HepG2 (cell line): ENCODE measurements at regions not wholly inside any gene's neighbourhood (a gene's known extent, or its start where the extent isn't known, plus 50 kb on each side); places are given as distances from the start of the nearest gene placed in this dataset.
A peak's percentile ranks its signal among the peaks of the same experiment; 100 is the strongest.

Source experiments
- ATAC-seq: fragments of 200-7000 bp; cut with Tn5 transposase; 3 replicates; pipeline ENCODE4 v1.9.1; 2020; ENCODE audit warnings: mild to moderate bottlenecking, moderate library complexity
- BruUV-seq: library from RNA; stranded (reverse); fragments of 400-500 nt; replicated peaks from 2 replicates; lab custom pipeline; 2021; lab: Mats Ljungman, UMichigan
- CTCF ChIA-PET: fragments of 300-600 bp; formaldehyde crosslinking; extraction: SDS; loops from one replicate; lab custom pipeline; 2021; ENCODE audit warnings: low total read pairs, inconsistent platforms, low intra/inter-chr PET ratio; lab: Yijun Ruan, JAX
- POLR2A ChIA-PET: fragments of 350-600 bp; sonication (Branson Sonifier 250); formaldehyde crosslinking; loops from one replicate; lab custom pipeline; 2020; ENCODE audit warnings: antibody characterized with exemption, inconsistent platforms; lab: Yijun Ruan, JAX
- DNase-seq: peaks from one replicate; pipeline ENCODE4 v3.0.0-alpha.2; 2015; ENCODE audit warnings: low spot score
- FAIRE-seq: peaks from 3 replicates; lab custom pipeline; 2011; peaks lifted over from hg19 to GRCh38; lab: Jason Lieb, UNC
- H2AFZ ChIP-seq: one replicate; pipeline ENCODE4 v1.6.1; 2011; ENCODE audit warnings: low read length, inconsistent platforms
- H3K27ac ChIP-seq: fragments of 300-600 bp; 3 replicates; pipeline ENCODE4 v1.8.0; 2011; ENCODE audit warnings: mixed run types, mild to moderate bottlenecking, mixed read lengths, low read length, inconsistent platforms; ENCODE audit not compliant: insufficient read depth; ENCODE audit errors: extremely low read length
- H3K27me3 ChIP-seq, 2 experiments: fragments of 200-600 bp in 1 of 2; 2 replicates in 1 of 2; 3 replicates in 1 of 2; pipeline versions ENCODE4 v1.6.0 to v1.8.0; 2011; ENCODE audit warnings: low read length in 2 of 2, mild to moderate bottlenecking in 2 of 2, moderate library complexity in 2 of 2, inconsistent platforms in 1 of 2; ENCODE audit not compliant: insufficient read depth in 2 of 2, control insufficient read depth in 1 of 2
- H3K36me3 ChIP-seq, 2 experiments: fragments of 200-600 bp in 1 of 2; replicated peaks in 1 of 2; 2 replicates in 1 of 2; 3 replicates in 1 of 2; pipeline versions ENCODE4 v1.5.1 to v1.8.0; 2011; ENCODE audit warnings: low read length in 2 of 2, inconsistent platforms in 1 of 2; ENCODE audit not compliant: insufficient read depth in 2 of 2, control insufficient read depth in 1 of 2
- H3K4me1 ChIP-seq: 2 replicates; pipeline ENCODE4 v1.5.1; 2012; ENCODE audit warnings: low read length, inconsistent platforms; ENCODE audit not compliant: insufficient read depth
- H3K4me2 ChIP-seq: 2 replicates; pipeline ENCODE4 v1.6.0; 2011; ENCODE audit warnings: low read depth, low read length, inconsistent platforms
- H3K4me3 ChIP-seq, 3 experiments: fragments of 200-600 bp in 1 of 3; sonication (generic), shearing (Covaris generic) in 1 of 3; replicated peaks in 1 of 3; 2 replicates each; pipeline ENCODE4 v1.5.1; 2011 to 2016; ENCODE audit warnings: low read length in 3 of 3, inconsistent platforms in 2 of 3, low read depth in 2 of 3, mild to moderate bottlenecking in 2 of 3, control low read depth in 1 of 3, mixed read lengths in 1 of 3; ENCODE audit not compliant: insufficient read depth in 1 of 3
- H3K79me2 ChIP-seq: one replicate; pipeline ENCODE4 v1.6.1; 2011; ENCODE audit warnings: low read length, inconsistent platforms; ENCODE audit not compliant: insufficient read depth
- H3K9ac ChIP-seq: 2 replicates; pipeline ENCODE4 v1.6.0; 2011; ENCODE audit warnings: mild to moderate bottlenecking, low read depth, low read length, inconsistent platforms; ENCODE audit not compliant: insufficient read depth
- H3K9me3 ChIP-seq: 2 replicates; pipeline ENCODE4 v1.5.1; 2012; ENCODE audit warnings: mild to moderate bottlenecking, low read length
- H4K20me1 ChIP-seq: 2 replicates; pipeline ENCODE4 v1.6.0; 2011; ENCODE audit warnings: inconsistent platforms, mild to moderate bottlenecking, low read length, moderate library complexity; ENCODE audit not compliant: insufficient read depth
- BCL6 ChIP-seq: IDR thresholded peaks from 2 replicates; pipeline ENCODE4 v1.6.1; 2016; ENCODE audit warnings: missing genetic modification reagents, missing compliant biosample characterization
- MEIS1 ChIP-seq: sonication (generic); formaldehyde crosslinking; IDR thresholded peaks from 2 replicates; pipeline ENCODE4 v1.9.0; 2021; ENCODE audit warnings: mild to moderate bottlenecking, missing genetic modification reagents, moderate library complexity, borderline replicate concordance
- PCBP2 ChIP-seq: fragments of 200-400 bp; formaldehyde crosslinking; optimal IDR thresholded peaks from 2 replicates; pipeline ENCODE3; 2018; ENCODE audit warnings: low read length, low read depth; ENCODE audit not compliant: poor library complexity, severe bottlenecking
- TBX2 ChIP-seq: sonication (generic); formaldehyde crosslinking; IDR thresholded peaks from 2 replicates; pipeline ENCODE4 v1.5.0; 2020; ENCODE audit warnings: missing genetic modification reagents, mild to moderate bottlenecking, borderline replicate concordance
- ZBTB42 ChIP-seq: sonication (generic); formaldehyde crosslinking; IDR thresholded peaks from 2 replicates; pipeline ENCODE4 v1.5.0; 2020; ENCODE audit warnings: mild to moderate bottlenecking, missing genetic modification reagents
- ZEB1 ChIP-seq: IDR thresholded peaks from 2 replicates; pipeline ENCODE4 v1.6.1; 2012; ENCODE audit warnings: mild to moderate bottlenecking, low read depth, inconsistent platforms; ENCODE audit not compliant: insufficient replicate concordance
- ZFP41 ChIP-seq: sonication (generic); formaldehyde crosslinking; IDR thresholded peaks from 2 replicates; pipeline ENCODE4 v1.4.0; 2020; ENCODE audit warnings: mild to moderate bottlenecking, missing genetic modification reagents, borderline replicate concordance
- ZMYM3 ChIP-seq: sonication (generic); formaldehyde crosslinking; IDR thresholded peaks from 2 replicates; pipeline ENCODE4 v1.5.1; 2020; ENCODE audit warnings: mild to moderate bottlenecking, missing genetic modification reagents
- ZNF724P ChIP-seq: sonication (generic); formaldehyde crosslinking; IDR thresholded peaks from 2 replicates; pipeline ENCODE4 v1.8.0; 2022; ENCODE audit warnings: missing genetic modification reagents, borderline replicate concordance
- WGBS: methylation state at CpG from one replicate; pipeline ENCODE4 v1.1.6; 2017; ENCODE audit warnings: low lambda C conversion rate; 5-methylcytosine and 5-hydroxymethylcytosine counted together
- in situ Hi-C: cut with HindIII; loops from 2 replicates; pipeline ENCODE4 v1.10.0; 2017; ENCODE audit warnings: low pct_unique_long_range_greater_than_20kb; ENCODE audit not compliant: extremely low pct_ligation_motif_present
- intact Hi-C: fragments of 100-400 bp; cut with micrococcal nuclease; formaldehyde crosslinking; loops from one replicate; pipeline ENCODE4 v1.10.0; 2022; ENCODE audit not compliant: unreplicated experiment
- TF ChIP-seq, protein P1 (sequence below): sonication (generic); formaldehyde crosslinking; IDR thresholded peaks from 2 replicates; pipeline ENCODE4 v1.4.0; 2020; ENCODE audit warnings: missing genetic modification reagents

DNA sequence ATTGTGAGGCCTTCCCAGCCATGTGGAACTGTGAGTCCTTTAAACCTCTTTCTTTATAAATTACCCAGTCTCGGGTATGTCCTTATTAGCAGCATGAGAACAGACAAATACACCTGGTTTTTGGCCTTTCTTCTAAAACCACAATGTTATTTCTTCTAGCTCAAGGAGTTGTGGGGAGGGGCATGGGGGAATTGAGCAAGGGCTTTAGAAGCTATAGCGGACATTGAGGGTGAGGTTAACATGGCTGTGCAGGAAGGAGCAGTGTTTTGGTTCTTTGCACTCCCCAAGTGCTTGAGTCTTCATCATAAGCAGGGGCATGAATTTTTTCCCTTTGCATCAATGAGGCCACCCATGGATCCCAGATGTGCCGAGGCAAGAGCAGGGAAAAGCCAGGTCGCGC, 86.8 kb downstream of the SPRING1 start:
- Histone ChIP-seq H3K27me3 (peaks cover 1 to 23% of the 10 kb centered on the region in 2 experiments; a peak in 4 of 5 replicates), H3K4me1 (peaks cover 9% of the 10 kb centered on the region), H2AFZ (no peak overlapping the region), H3K27ac (no peak overlapping the region), H3K4me2 (no peak overlapping the region), H3K9ac (no peak overlapping the region), H3K4me3 (no peak overlapping the region), H3K36me3 (no peaks in the 10 kb centered on the region), H4K20me1 (no peaks in the 10 kb centered on the region), H3K9me3 (no peaks in the 10 kb centered on the region), H3K79me2 (no peaks in the 10 kb centered on the region)
- DNase-seq (no peak), FAIRE-seq (no peak), ATAC-seq (no peak)
- POLR2A ChIA-PET: no interaction called here
- in situ Hi-C loops (no loop called here), intact Hi-C loops (no loop called here)
- TF ChIP-seq, protein P1, sequence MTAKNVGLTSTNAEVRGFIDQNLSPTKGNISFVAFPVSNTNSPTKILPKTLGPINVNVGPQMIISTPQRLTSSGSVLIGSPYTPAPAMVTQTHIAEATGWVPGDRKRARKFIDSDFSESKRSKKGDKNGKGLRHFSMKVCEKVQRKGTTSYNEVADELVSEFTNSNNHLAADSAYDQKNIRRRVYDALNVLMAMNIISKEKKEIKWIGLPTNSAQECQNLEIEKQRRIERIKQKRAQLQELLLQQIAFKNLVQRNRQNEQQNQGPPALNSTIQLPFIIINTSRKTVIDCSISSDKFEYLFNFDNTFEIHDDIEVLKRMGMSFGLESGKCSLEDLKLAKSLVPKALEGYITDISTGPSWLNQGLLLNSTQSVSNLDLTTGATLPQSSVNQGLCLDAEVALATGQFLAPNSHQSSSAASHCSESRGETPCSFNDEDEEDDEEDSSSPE (CRISPR knock-in tag): no peak
- TF ChIP-seq ZFP41 (CRISPR knock-in tag): no peak
- no peak for TF ChIP-seq PCBP2
- CTCF ChIA-PET: no interaction called here
- no TSS peak for BruUV-seq
- WGBS: 78% methylated on average over 5 of the region's 5 CpGs

GRCh38 chr12:116650585-116651087, 87.2 kb downstream of the SPRING1 start:
- Histone ChIP-seq H3K79me2 (no peaks in the 10 kb centered on the region), H3K9me3 (no peaks in the 10 kb centered on the region), H3K27ac (no peak overlapping the region), H4K20me1 (no peaks in the 10 kb centered on the region), H3K36me3 (no peaks in the 10 kb centered on the region), H3K4me3 (no peak overlapping the region), H3K27me3 (peaks cover 1 to 28% of the 10 kb centered on the region in 2 experiments; a peak in 4 of 5 replicates), H3K9ac (no peak overlapping the region), H3K4me2 (0 out of 2 replicates have a peak overlapping the region, but pooled peaks have one; percentile 2), H3K4me1 (peaks cover 9% of the 10 kb centered on the region), H2AFZ (no peak overlapping the region)
- 91% methylated on average over 6 of the region's 6 CpGs for WGBS
- ChIA-PET POLR2A (no interaction called here), CTCF (no interaction called here)
- intact Hi-C loops (no loop called here), in situ Hi-C loops (no loop called here)
- ATAC-seq: no peak
- no peak for DNase-seq
- BruUV-seq: no TSS peak
- TF ChIP-seq ZMYM3 (CRISPR knock-in tag) (no peak), ZEB1 (no peak), ZNF724P (CRISPR knock-in tag) (no peak), ZBTB42 (CRISPR knock-in tag) (no peak), BCL6 (no peak), TBX2 (CRISPR knock-in tag) (no peak), MEIS1 (no peak)
- no peak for FAIRE-seq
